ENCODE measurements at regions not wholly inside any gene's neighbourhood (a gene's known extent, or its start where the extent isn't known, plus 50 kb on each side); places are given as distances from the start of the nearest gene placed in this dataset.

DNA sequence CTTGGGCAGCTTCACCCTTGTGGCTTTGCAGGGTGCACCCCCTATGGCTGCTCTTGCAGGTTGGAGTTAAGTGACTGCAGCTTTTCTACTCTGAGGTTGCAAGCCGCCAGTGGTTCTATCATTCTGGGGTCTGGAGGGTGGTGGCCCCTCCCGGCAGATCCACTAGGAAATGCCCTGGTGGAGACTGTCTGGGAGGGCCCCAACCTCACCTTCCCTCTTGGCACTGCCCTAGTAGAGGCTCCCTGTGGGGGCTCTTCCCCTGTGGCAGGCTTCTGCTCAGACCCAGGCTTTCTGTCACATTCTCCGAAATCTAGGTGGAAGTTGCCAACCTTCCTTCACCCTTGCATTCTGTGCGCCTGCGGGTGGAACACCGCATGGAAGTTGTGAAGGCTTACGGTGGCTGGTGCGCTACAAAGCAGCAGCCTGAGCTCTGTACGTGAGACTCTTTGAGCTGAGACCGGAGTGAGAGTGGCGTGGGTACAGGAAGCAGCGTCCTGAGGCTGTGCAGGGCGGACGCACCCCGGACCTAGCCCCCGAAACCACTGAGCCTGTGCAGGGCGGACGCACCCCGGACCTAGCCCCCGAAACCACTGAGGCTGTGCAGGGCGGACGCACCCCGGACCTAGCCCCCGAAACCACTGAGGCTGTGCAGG is 626.7 kb upstream of the FRG1 start:
- no peaks in the 10 kb centered on the region; the same call in 1 of the 2 replicates for H4K20me1 ChIP-seq (ENCODE audit: insufficient read depth)
- no peaks in the 10 kb centered on the region for H3K9me3 ChIP-seq (ENCODE audit: control insufficient read depth in 1 of 2, insufficient read depth in 1 of 2, low read depth in 1 of 2, low read length in 2 of 2)
- no peak overlapping the region for H2AFZ ChIP-seq (ENCODE audit: low read depth, low read length, poor library complexity, severe bottlenecking)
- H3K27me3 ChIP-seq (ENCODE audit: insufficient read depth, low read length): no peaks in the 10 kb centered on the region
- TF ChIP-seq SRF (IDR thresholded peaks at IDR 0.05; ENCODE audit: low read depth) (no peak), CBX3 (IDR thresholded peaks at IDR 0.05; ENCODE audit: low read depth) (no peak), ZNF274 (IDR thresholded peaks at IDR 0.05; ENCODE audit: low read depth, low read length) (no peak), RAD21 (IDR thresholded peaks at IDR 0.05; ENCODE audit: low read depth) (no peak), SIN3A (IDR thresholded peaks at IDR 0.05; ENCODE audit: low read depth) (no peak), EZH2 (IDR thresholded peaks at IDR 0.05) (no peak), ELF1 (IDR thresholded peaks at IDR 0.05; ENCODE audit: borderline replicate concordance, low read depth) (no peak), JUND (IDR thresholded peaks at IDR 0.05) (no peak), ZFX (IDR thresholded peaks at IDR 0.05) (no peak), EZH2phosphoT487 (IDR thresholded peaks at IDR 0.05; ENCODE audit: borderline replicate concordance) (no peak), YY1 (IDR thresholded peaks at IDR 0.05; ENCODE audit: extremely low read depth, insufficient replicate concordance, low read depth, low read length) (no peak), POLR2A (IDR thresholded peaks at IDR 0.05; ENCODE audit: borderline replicate concordance, extremely low read depth, insufficient read depth, insufficient read length) (no peak), MAX (IDR thresholded peaks at IDR 0.05) (no peak), CEBPB (IDR thresholded peaks at IDR 0.05; ENCODE audit: low read depth) (no peak), POLR2AphosphoS5 (IDR thresholded peaks at IDR 0.05; ENCODE audit: low read depth, low read length) (no peak)
- TF ChIP-seq, protein P1, sequence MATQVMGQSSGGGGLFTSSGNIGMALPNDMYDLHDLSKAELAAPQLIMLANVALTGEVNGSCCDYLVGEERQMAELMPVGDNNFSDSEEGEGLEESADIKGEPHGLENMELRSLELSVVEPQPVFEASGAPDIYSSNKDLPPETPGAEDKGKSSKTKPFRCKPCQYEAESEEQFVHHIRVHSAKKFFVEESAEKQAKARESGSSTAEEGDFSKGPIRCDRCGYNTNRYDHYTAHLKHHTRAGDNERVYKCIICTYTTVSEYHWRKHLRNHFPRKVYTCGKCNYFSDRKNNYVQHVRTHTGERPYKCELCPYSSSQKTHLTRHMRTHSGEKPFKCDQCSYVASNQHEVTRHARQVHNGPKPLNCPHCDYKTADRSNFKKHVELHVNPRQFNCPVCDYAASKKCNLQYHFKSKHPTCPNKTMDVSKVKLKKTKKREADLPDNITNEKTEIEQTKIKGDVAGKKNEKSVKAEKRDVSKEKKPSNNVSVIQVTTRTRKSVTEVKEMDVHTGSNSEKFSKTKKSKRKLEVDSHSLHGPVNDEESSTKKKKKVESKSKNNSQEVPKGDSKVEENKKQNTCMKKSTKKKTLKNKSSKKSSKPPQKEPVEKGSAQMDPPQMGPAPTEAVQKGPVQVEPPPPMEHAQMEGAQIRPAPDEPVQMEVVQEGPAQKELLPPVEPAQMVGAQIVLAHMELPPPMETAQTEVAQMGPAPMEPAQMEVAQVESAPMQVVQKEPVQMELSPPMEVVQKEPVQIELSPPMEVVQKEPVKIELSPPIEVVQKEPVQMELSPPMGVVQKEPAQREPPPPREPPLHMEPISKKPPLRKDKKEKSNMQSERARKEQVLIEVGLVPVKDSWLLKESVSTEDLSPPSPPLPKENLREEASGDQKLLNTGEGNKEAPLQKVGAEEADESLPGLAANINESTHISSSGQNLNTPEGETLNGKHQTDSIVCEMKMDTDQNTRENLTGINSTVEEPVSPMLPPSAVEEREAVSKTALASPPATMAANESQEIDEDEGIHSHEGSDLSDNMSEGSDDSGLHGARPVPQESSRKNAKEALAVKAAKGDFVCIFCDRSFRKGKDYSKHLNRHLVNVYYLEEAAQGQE (IDR thresholded peaks at IDR 0.05; ENCODE audit: low read depth): no peak
- TF ChIP-seq, protein P2, sequence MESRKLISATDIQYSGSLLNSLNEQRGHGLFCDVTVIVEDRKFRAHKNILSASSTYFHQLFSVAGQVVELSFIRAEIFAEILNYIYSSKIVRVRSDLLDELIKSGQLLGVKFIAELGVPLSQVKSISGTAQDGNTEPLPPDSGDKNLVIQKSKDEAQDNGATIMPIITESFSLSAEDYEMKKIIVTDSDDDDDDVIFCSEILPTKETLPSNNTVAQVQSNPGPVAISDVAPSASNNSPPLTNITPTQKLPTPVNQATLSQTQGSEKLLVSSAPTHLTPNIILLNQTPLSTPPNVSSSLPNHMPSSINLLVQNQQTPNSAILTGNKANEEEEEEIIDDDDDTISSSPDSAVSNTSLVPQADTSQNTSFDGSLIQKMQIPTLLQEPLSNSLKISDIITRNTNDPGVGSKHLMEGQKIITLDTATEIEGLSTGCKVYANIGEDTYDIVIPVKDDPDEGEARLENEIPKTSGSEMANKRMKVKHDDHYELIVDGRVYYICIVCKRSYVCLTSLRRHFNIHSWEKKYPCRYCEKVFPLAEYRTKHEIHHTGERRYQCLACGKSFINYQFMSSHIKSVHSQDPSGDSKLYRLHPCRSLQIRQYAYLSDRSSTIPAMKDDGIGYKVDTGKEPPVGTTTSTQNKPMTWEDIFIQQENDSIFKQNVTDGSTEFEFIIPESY (IDR thresholded peaks at IDR 0.05; ENCODE audit: extremely low read depth, insufficient replicate concordance, low read length): no peak
- TF ChIP-seq, protein P3, sequence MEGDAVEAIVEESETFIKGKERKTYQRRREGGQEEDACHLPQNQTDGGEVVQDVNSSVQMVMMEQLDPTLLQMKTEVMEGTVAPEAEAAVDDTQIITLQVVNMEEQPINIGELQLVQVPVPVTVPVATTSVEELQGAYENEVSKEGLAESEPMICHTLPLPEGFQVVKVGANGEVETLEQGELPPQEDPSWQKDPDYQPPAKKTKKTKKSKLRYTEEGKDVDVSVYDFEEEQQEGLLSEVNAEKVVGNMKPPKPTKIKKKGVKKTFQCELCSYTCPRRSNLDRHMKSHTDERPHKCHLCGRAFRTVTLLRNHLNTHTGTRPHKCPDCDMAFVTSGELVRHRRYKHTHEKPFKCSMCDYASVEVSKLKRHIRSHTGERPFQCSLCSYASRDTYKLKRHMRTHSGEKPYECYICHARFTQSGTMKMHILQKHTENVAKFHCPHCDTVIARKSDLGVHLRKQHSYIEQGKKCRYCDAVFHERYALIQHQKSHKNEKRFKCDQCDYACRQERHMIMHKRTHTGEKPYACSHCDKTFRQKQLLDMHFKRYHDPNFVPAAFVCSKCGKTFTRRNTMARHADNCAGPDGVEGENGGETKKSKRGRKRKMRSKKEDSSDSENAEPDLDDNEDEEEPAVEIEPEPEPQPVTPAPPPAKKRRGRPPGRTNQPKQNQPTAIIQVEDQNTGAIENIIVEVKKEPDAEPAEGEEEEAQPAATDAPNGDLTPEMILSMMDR (IDR thresholded peaks at IDR 0.05 in 2 of 3, conservative IDR thresholded peaks at IDR 0.05 in 1 of 3; ENCODE audit: borderline replicate concordance in 1 of 3, insufficient read depth in 1 of 3, low read depth in 2 of 3, low read length in 2 of 3): no peak
- ATAC-seq (no peak), DNase-seq (ENCODE audit: low read depth, low spot score) (no peak)
- BruUV-seq (replicated peaks): no TSS peak
- no peaks in the 10 kb centered on the region for H3K4me1 ChIP-seq (ENCODE audit: control insufficient read depth in 1 of 2, insufficient read depth in 2 of 2, low read length in 2 of 2)
- H3K79me2 ChIP-seq (ENCODE audit: insufficient read depth, low read length): no peaks in the 10 kb centered on the region
- no peaks in the 10 kb centered on the region for H3K9me2 ChIP-seq (ENCODE audit: insufficient read depth)
- ChIA-PET POLR2A (no interaction called here), CTCF (no interaction called here), RAD21 (ENCODE audit: low non-redundant PET in 1 of 2, low total read pairs in 2 of 2, uncharacterized antibody in 2 of 2, unreplicated experiment in 2 of 2) (no interaction called here)
- no peak overlapping the region for H3K9ac ChIP-seq (ENCODE audit: low read length)
- H3K27ac ChIP-seq (ENCODE audit: low read depth, low read length): no peak overlapping the region
- intact Hi-C loops (cut with micrococcal nuclease): no loop called here
- H3K4me3 ChIP-seq (replicated peaks in 1 of 2; ENCODE audit: low read depth in 1 of 2, low read length in 2 of 2): no peak overlapping the region
- H3K4me2 ChIP-seq (ENCODE audit: low read length): no peak overlapping the region
- no peaks in the 10 kb centered on the region for H3K36me3 ChIP-seq (ENCODE audit: control insufficient read depth in 1 of 2, insufficient read depth in 2 of 2, low read length in 2 of 2)
